CD8-positive, alpha-beta memory T cell (primary cell): ENCODE measurements at regions not wholly inside any gene's neighbourhood (a gene's known extent, or its start where the extent isn't known, plus 50 kb on each side); places are given as distances from the start of the nearest gene placed in this dataset.

ENCODE experiments used
- CTCF ChIA-PET: fragments of 350-600 bp; sonication (Branson Sonifier 250); formaldehyde crosslinking; loops from one replicate; lab custom pipeline; 2021; ENCODE audit warnings: antibody characterized with exemption; lab: Charles Lee
- POLR2A ChIA-PET: fragments of 350-600 bp; sonication (Branson Sonifier 250); formaldehyde crosslinking; loops from one replicate; lab custom pipeline; 2021; ENCODE audit warnings: antibody characterized with exemption; lab: Charles Lee
- DNase-seq, 5 donors: peaks; one replicate each; pipeline versions ENCODE4 v3.0.0 to v3.0.0-alpha.2; 2020 to 2022; ENCODE audit warnings: mixed read lengths in 1 of 5
- H3K27ac ChIP-seq: one replicate; pipeline ENCODE4 v1.7.0; 2013; ENCODE audit warnings: low read depth, mild to moderate bottlenecking, low read length, moderate library complexity
- H3K27me3 ChIP-seq: 2 replicates; pipeline ENCODE4 v1.7.0; 2013; ENCODE audit warnings: low read length, mild to moderate bottlenecking; ENCODE audit not compliant: insufficient read depth, poor library complexity, severe bottlenecking
- H3K36me3 ChIP-seq: 2 replicates; pipeline ENCODE4 v1.7.0; 2013; ENCODE audit warnings: mild to moderate bottlenecking, low read length, moderate library complexity; ENCODE audit not compliant: insufficient read depth
- H3K4me1 ChIP-seq: 2 replicates; pipeline ENCODE4 v1.7.0; 2013; ENCODE audit warnings: mild to moderate bottlenecking, low read length, moderate library complexity; ENCODE audit not compliant: insufficient read depth
- H3K4me3 ChIP-seq: 2 replicates; pipeline ENCODE4 v1.7.0; 2013; ENCODE audit warnings: mild to moderate bottlenecking, low read length
- H3K9me3 ChIP-seq: 2 replicates; pipeline ENCODE4 v1.7.0; 2013; ENCODE audit warnings: mild to moderate bottlenecking, low read length
- H3K27ac Mint-ChIP-seq, 8 donors: one replicate each; pipeline ENCODE4 v1.8.0; 2020 to 2021; ENCODE audit warnings: mixed read lengths in 8 of 8, mild to moderate bottlenecking in 6 of 8, inconsistent platforms in 3 of 8, moderate library complexity in 3 of 8
- H3K27me3 Mint-ChIP-seq, 2 donors: one replicate each; pipeline ENCODE4 v1.8.0; 2020 to 2021; ENCODE audit warnings: mixed read lengths in 2 of 2, mild to moderate bottlenecking in 1 of 2, moderate library complexity in 1 of 2
- H3K36me3 Mint-ChIP-seq, 3 donors: one replicate each; pipeline ENCODE4 v1.8.0; 2020 to 2021; ENCODE audit warnings: mixed read lengths in 3 of 3, inconsistent platforms in 1 of 3, mild to moderate bottlenecking in 1 of 3
- H3K4me1 Mint-ChIP-seq, 3 donors: one replicate each; pipeline ENCODE4 v1.8.0; 2020 to 2021; ENCODE audit warnings: mixed read lengths in 3 of 3, inconsistent platforms in 1 of 3, mild to moderate bottlenecking in 1 of 3
- H3K4me3 Mint-ChIP-seq, 7 donors: one replicate each; pipeline ENCODE4 v1.8.0; 2020 to 2021; ENCODE audit warnings: mixed read lengths in 7 of 7, mild to moderate bottlenecking in 6 of 7, moderate library complexity in 4 of 7, inconsistent platforms in 2 of 7
- H3K9me3 Mint-ChIP-seq, 5 donors: one replicate each; pipeline ENCODE4 v1.8.0; 2020 to 2022; ENCODE audit warnings: mixed read lengths in 5 of 5, mild to moderate bottlenecking in 3 of 5, moderate library complexity in 2 of 5, inconsistent platforms in 1 of 5

GRCh38 chr1:201697174-201697573 is 131.8 kb upstream of the IPO9 start:
- no peaks in the 10 kb centered on the region for H3K36me3 ChIP-seq
- H3K27ac Mint-ChIP-seq, result no peak overlapping the region
- no peaks in the 10 kb centered on the region for H3K4me1 ChIP-seq
- H3K36me3 Mint-ChIP-seq, result peaks cover 0 to 2% (median 0%) of the 10 kb centered on the region in 3 donors
- H3K4me3 Mint-ChIP-seq, result no peak overlapping the region
- no peak overlapping the region for H3K4me3 ChIP-seq
- no peak overlapping the region for H3K27ac ChIP-seq
- POLR2A ChIA-PET, result no interaction called here
- CTCF ChIA-PET, result no interaction called here
- no peak for DNase-seq
- H3K4me1 Mint-ChIP-seq, result no peaks in the 10 kb centered on the region
- peaks cover 5 to 10% of the 10 kb centered on the region in 2 donors for H3K27me3 Mint-ChIP-seq
- H3K27me3 ChIP-seq, result no peaks in the 10 kb centered on the region
- no peaks in the 10 kb centered on the region for H3K9me3 ChIP-seq
- H3K9me3 Mint-ChIP-seq, result peaks cover 0 to 8% (median 2%) of the 10 kb centered on the region in 5 donors

- peaks cover 0 to 2% (median 0%) of the 10 kb centered on the region in 3 donors for H3K36me3 Mint-ChIP-seq
- CTCF ChIA-PET, result interaction anchor here (0.7 to 3.0 kb wide), 3 partner anchors 8 to 11 kb away, joined by 3 to 8 read pairs (median 4); no protein-coding TSS in a partner anchor
These were observed 127.1 kb upstream of the IPO9 start for GRCh38 chr1:201701831-201702230.

DNA sequence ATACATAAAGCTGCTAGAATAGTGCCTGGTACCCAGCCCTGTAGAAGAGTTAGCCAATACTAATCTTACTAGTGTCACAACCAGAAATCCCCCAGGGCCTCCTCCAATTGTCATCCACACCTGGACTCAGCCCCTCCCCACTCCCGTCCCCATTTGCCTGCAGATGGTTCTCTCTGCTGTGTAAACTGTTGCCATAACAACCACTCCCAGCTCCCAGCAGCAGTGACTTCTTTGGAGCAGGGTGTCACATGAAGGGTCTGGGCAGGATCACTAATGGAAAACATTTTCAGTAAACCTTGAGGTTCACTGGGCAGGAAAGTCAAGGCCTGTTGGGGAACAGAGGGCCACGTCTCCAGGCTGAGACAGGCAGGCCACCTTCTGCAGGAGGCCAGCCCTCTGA is 126.0 kb upstream of the IPO9 start:
- Mint-ChIP-seq H3K27me3 (peaks cover 8 to 12% of the 10 kb centered on the region in 2 donors), H3K4me3 (peak overlapping the region in 1 of 7 donors; percentile 18), H3K36me3 (peaks cover 0 to 2% (median 0%) of the 10 kb centered on the region in 3 donors), H3K4me1 (no peaks in the 10 kb centered on the region), H3K9me3 (peaks cover 0 to 9% (median 3%) of the 10 kb centered on the region in 5 donors), H3K27ac (no peak overlapping the region)
- no peaks in the 10 kb centered on the region for H3K4me1 ChIP-seq
- no peaks in the 10 kb centered on the region for H3K27me3 ChIP-seq
- H3K36me3 ChIP-seq, result no peaks in the 10 kb centered on the region
- no peak for DNase-seq
- no peak overlapping the region for H3K4me3 ChIP-seq
- ChIA-PET CTCF (interaction anchor here (1.6 to 3.0 kb wide), 3 partner anchors 10 to 143 kb away, joined by 4 to 8 read pairs (median 8); no protein-coding TSS in a partner anchor), POLR2A (no interaction called here)
- H3K27ac ChIP-seq, result no peak overlapping the region
- H3K9me3 ChIP-seq, result no peaks in the 10 kb centered on the region

More at GRCh38 chr1:201701831-201702230, 127.1 kb upstream of the IPO9 start:
- Histone ChIP-seq H3K27me3 (no peaks in the 10 kb centered on the region), H3K4me3 (no peak overlapping the region), H3K27ac (no peak overlapping the region), H3K4me1 (no peaks in the 10 kb centered on the region), H3K36me3 (no peaks in the 10 kb centered on the region), H3K9me3 (no peaks in the 10 kb centered on the region)
- Mint-ChIP-seq H3K27ac (peak overlapping the region in 1 of 8 donors; percentile 4), H3K27me3 (peaks cover 8 to 12% of the 10 kb centered on the region in 2 donors), H3K4me1 (no peaks in the 10 kb centered on the region), H3K9me3 (peaks cover 0 to 9% (median 3%) of the 10 kb centered on the region in 5 donors), H3K4me3 (no peak overlapping the region)
- POLR2A ChIA-PET, result no interaction called here
- DNase-seq, result no peak

DNA sequence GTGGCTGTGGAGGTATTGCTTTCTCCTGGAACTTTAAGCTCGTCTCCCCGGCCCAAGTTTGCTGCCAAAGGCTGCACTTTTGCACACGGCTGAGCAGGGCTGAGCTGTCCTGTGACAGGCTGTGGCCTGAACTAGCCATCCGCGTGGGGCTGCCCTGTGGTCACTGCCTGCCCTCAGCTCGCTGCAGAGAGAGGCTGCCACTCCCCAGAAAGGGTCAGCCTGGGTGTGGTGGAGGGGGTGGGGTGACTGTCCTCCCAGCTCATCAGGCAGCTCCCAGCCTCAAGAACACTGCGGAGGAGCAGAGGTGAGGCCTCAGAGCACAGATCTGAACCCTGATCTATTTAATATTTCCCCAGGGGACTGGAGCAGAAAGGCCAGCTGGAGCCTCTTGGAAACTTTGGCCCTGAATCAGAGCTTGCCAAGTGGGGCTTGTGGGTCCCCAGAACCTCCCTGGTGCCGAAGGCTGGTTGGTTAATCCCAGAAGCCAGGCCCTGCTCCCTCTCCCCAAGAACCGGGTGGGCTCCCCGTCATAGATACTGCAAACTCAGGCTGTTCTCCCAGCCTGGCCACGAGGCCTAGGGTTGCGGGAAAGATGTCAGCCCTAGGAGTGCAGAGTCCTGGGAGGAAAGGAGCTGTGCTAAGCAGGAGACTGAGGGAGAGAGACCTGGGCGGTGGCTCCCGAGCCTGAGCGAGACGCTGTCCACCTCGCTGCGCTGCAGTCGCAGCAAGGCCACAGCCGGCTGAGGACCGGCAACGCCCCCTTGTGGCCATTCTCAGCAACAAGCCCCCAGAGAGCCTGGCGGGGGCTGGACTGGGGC is 125.1 kb upstream of the IPO9 start:
- Mint-ChIP-seq H3K27me3 (peaks cover 8 to 12% of the 10 kb centered on the region in 2 donors), H3K4me3 (no peak overlapping the region), H3K36me3 (peaks cover 0 to 2% (median 0%) of the 10 kb centered on the region in 3 donors), H3K9me3 (peaks cover 0 to 9% (median 3%) of the 10 kb centered on the region in 5 donors), H3K4me1 (no peaks in the 10 kb centered on the region), H3K27ac (no peak overlapping the region)
- POLR2A ChIA-PET, result no interaction called here
- Histone ChIP-seq H3K27me3 (no peaks in the 10 kb centered on the region), H3K27ac (no peak overlapping the region), H3K36me3 (no peaks in the 10 kb centered on the region), H3K9me3 (no peaks in the 10 kb centered on the region), H3K4me3 (no peak overlapping the region), H3K4me1 (no peaks in the 10 kb centered on the region)
- DNase-seq, result peak; percentile 22 to 63 (median 32)
- CTCF ChIA-PET, result interaction anchor here (0.6 to 3.0 kb wide), 7 partner anchors 9 to 144 kb away, joined by 3 to 8 read pairs (median 5); no protein-coding TSS in a partner anchor

- no peak overlapping the region for H3K4me3 ChIP-seq
- no peak for DNase-seq
- H3K4me1 ChIP-seq, result no peaks in the 10 kb centered on the region
- peaks cover 0 to 2% (median 0%) of the 10 kb centered on the region in 3 donors for H3K36me3 Mint-ChIP-seq
- H3K27me3 ChIP-seq, result no peaks in the 10 kb centered on the region
- peaks cover 0 to 9% (median 3%) of the 10 kb centered on the region in 5 donors for H3K9me3 Mint-ChIP-seq
- H3K36me3 ChIP-seq, result no peaks in the 10 kb centered on the region
- ChIA-PET POLR2A (no interaction called here), CTCF (interaction anchor here (0.6 to 3.0 kb wide), 7 partner anchors 9 to 146 kb away, joined by 3 to 8 read pairs (median 4); no protein-coding TSS in a partner anchor)
- peaks cover 10 to 12% of the 10 kb centered on the region in 2 donors for H3K27me3 Mint-ChIP-seq
- no peaks in the 10 kb centered on the region for H3K9me3 ChIP-seq
- no peak overlapping the region for H3K27ac Mint-ChIP-seq
- H3K4me3 Mint-ChIP-seq, result no peak overlapping the region
- H3K27ac ChIP-seq, result no peak overlapping the region
- H3K4me1 Mint-ChIP-seq, result no peaks in the 10 kb centered on the region
These were observed 124.5 kb upstream of the IPO9 start for GRCh38 chr1:201704439-201704792.

- Histone ChIP-seq H3K27me3 (no peaks in the 10 kb centered on the region), H3K4me1 (no peaks in the 10 kb centered on the region), H3K4me3 (no peak overlapping the region), H3K9me3 (no peaks in the 10 kb centered on the region), H3K36me3 (no peaks in the 10 kb centered on the region), H3K27ac (no peak overlapping the region)
- POLR2A ChIA-PET, result no interaction called here
- Mint-ChIP-seq H3K27ac (no peak overlapping the region), H3K36me3 (peaks cover 0 to 2% (median 0%) of the 10 kb centered on the region in 3 donors), H3K4me1 (no peaks in the 10 kb centered on the region), H3K9me3 (peaks cover 0 to 6% (median 3%) of the 10 kb centered on the region in 5 donors), H3K4me3 (no peak overlapping the region), H3K27me3 (peaks cover 11 to 12% of the 10 kb centered on the region in 2 donors)
- CTCF ChIA-PET, result interaction anchor here (0.9 kb wide), 1 partner anchor 145 kb away, joined by 4 read pairs; no protein-coding TSS in a partner anchor
- DNase-seq, result no peak
These were observed 123.6 kb upstream of the IPO9 start for GRCh38 chr1:201705389-201705788.

DNA sequence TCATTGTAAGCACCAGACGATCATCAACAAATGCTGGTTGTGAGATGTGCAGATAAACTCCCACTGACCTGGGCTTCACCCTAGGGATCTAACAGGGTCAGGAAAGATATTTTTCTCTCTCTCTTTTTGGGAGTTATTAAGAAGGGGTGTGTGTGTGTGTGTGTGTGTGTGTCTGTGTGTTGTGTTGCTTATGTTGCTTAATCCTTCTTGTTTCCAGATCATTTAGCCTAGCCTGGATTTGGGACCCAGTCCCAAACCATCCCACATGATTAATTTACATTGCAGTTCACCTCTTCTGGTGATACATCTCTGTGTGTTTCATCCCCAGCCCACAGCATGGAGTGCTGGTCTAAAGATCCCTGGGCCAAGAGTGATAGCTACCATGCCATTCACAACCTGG is 122.8 kb upstream of the IPO9 start:
- CTCF ChIA-PET, result interaction anchor here (8.1 kb wide), 1 partner anchor 87 kb away, joined by 90 read pairs; no protein-coding TSS in a partner anchor
- Histone ChIP-seq H3K27me3 (no peaks in the 10 kb centered on the region), H3K36me3 (no peaks in the 10 kb centered on the region), H3K9me3 (no peaks in the 10 kb centered on the region), H3K4me1 (no peaks in the 10 kb centered on the region), H3K27ac (no peak overlapping the region), H3K4me3 (no peak overlapping the region)
- POLR2A ChIA-PET, result no interaction called here
- no peak for DNase-seq
- Mint-ChIP-seq H3K36me3 (peaks cover 0 to 2% (median 0%) of the 10 kb centered on the region in 3 donors), H3K4me1 (no peaks in the 10 kb centered on the region), H3K27me3 (peaks cover 11 to 12% of the 10 kb centered on the region in 2 donors), H3K27ac (no peak overlapping the region), H3K4me3 (no peak overlapping the region), H3K9me3 (peaks cover 0 to 6% (median 2%) of the 10 kb centered on the region in 5 donors)

DNA sequence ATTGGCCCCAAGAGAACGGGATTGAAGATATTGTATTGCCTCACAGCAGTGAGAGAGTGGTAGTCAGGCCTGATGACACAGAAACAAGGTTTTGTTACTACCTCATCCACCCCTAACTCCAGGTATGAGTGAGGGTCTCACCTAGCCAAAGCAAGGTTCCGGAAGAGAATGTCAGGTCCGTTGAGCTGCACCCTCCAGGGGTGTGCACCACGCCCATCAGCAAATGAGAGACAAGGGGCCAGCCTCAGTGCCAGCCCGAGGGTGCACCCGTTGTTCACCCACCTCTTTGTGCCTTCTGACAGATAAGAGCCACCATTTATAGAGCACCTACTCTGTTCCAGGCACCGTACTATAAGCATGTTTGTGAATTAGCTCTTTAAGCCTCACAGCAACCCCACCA is 121.9 kb upstream of the IPO9 start:
- ChIA-PET CTCF (interaction anchor here (8.1 kb wide), 1 partner anchor 86 kb away, joined by 90 read pairs; no protein-coding TSS in a partner anchor), POLR2A (no interaction called here)
- H3K36me3 ChIP-seq, result no peaks in the 10 kb centered on the region
- Mint-ChIP-seq H3K4me3 (no peak overlapping the region), H3K9me3 (peaks cover 0 to 2% (median under 1%) of the 10 kb centered on the region in 5 donors), H3K36me3 (no peaks in the 10 kb centered on the region), H3K4me1 (no peaks in the 10 kb centered on the region), H3K27ac (no peak overlapping the region), H3K27me3 (peaks cover 12 to 13% of the 10 kb centered on the region in 2 donors)
- H3K9me3 ChIP-seq, result no peaks in the 10 kb centered on the region
- H3K4me3 ChIP-seq, result no peak overlapping the region
- no peak overlapping the region for H3K27ac ChIP-seq
- no peaks in the 10 kb centered on the region for H3K27me3 ChIP-seq
- no peak for DNase-seq
- no peaks in the 10 kb centered on the region for H3K4me1 ChIP-seq
